ENCODE measurements at regions not wholly inside any gene's neighbourhood (a gene's known extent, or its start where the extent isn't known, plus 50 kb on each side); places are given as distances from the start of the nearest gene placed in this dataset.

GRCh38 chr4:85402371-85402770, 72.6 kb upstream of the ARHGAP24 start:
- DNase-seq = peak; percentile 92

- no peak for DNase-seq
These were observed 68.8 kb upstream of the ARHGAP24 start for GRCh38 chr4:85406185-85406584.

DNA sequence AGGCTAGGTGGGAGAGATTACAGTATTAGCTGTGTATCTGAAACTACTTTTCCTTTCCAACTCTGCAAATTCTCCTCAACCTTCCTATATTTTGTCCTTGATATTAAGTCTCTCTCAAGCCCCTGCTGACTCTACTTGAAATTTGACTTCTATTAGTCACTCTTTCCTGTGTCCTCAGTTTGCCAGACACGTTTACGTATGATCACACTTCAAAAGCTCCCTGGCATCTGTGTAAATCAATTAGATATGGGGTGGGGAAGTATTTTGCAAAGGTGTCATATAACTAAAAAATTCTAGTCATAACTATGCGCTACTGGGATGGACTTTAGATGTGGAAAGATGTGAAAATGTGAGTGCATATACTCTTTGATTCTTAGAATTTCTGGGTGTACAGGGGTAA, 67.4 kb upstream of the ARHGAP24 start:
- DNase-seq = no peak

- DNase-seq = no peak
These were observed 66.6 kb upstream of the ARHGAP24 start for GRCh38 chr4:85408301-85408700.

- DNase-seq = peak; percentile 33
These were observed 65.7 kb upstream of the ARHGAP24 start for GRCh38 chr4:85409251-85409650.

- DNase-seq = no peak
These were observed 63.6 kb upstream of the ARHGAP24 start for GRCh38 chr4:85411386-85411785.

GRCh38 chr4:85414972-85415371, 60.0 kb upstream of the ARHGAP24 start:
- no peak for DNase-seq

- DNase-seq = no peak
These were observed 58.9 kb upstream of the ARHGAP24 start for GRCh38 chr4:85416094-85416493.

DNA sequence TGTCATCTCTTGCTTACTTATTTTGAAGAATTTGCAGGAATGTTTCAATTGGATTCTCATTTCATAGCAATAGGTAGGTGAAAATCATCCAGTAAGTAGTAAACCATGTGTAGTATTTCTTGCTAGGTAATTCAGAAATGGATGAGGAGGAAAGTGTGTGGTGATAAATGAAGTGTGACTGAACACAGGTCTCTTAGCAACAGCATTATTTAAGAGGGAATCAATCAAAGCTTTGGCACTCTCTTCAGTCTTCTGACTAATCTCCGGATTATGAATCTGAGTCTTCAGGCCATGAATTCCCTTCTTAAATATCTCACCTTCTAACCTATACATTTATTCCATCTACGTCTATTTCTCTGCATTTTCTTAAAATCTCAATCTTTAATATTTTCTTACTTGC, 55.8 kb upstream of the ARHGAP24 start:
- peak; percentile 35 for DNase-seq

DNA sequence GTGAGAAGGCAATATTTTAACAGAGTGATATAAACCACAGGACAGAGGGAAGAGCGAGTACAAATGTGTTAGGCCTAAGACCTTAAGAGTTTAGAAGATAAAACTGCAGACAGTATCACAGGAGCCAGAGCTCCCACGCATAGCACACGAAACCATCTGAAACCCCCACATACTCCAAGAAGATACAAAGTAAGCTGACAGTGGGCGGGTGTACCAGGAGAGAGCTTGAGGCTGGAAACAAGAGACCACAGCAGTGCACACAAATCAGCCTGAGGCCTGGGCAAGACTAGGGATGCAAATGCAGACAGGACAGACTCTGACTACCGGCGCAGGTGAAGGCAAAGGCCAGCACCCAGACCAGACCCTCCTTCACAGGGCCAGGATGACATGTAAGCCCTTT, 54.1 kb upstream of the ARHGAP24 start:
- DNase-seq = no peak

DNA sequence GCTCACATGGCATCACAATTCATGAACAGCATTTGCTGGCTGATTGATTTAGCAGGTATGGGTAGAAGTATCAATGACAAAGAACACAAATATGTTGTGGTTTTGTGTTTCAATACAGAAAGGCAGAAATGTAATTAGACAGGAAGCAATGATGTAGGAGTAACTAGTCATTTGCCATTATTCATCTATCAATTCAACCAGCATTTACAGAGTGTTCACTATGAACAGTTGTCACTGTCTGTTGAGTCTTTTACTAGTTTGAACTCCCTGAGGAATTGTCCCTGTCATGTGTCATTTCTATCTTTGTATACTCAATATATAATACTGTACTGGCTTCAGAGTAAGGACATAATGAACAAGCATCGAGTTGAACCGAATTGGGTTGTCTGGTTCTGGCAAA, 51.5 kb upstream of the ARHGAP24 start:
- DNase-seq = peak; percentile 46
